ENCODE measurements at regions not wholly inside any gene's neighbourhood (a gene's known extent, or its start where the extent isn't known, plus 50 kb on each side); places are given as distances from the start of the nearest gene placed in this dataset.

DNA sequence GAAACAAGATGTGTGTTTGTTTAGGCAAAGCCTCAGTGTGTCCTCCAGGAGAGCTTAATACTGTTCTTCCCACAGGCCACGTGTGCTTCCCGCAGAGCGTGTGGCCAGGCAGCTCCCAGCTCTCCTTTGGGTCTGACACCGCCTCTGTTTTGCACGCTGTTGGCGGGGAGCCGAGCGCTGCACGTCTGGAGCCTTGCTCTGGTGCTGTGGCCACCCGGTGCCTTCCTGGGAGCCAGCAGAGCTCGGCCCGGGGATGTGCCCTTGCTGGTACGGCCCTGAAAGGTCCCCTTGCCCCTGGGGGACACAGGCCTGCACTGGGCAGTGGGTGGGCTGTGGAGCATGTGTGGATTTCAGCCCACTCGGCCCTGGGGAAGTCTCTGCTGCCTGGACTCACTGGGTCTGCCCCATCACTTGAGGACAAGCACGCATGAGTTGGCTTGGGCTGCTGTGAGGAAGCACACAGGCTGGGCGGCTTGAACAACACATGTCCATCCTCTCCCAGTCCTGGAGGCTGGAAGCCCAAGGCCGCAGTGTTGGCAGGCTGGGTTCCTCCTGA is 160.7 kb upstream of the HDAC4 start:
- TF ChIP-seq, protein P1, sequence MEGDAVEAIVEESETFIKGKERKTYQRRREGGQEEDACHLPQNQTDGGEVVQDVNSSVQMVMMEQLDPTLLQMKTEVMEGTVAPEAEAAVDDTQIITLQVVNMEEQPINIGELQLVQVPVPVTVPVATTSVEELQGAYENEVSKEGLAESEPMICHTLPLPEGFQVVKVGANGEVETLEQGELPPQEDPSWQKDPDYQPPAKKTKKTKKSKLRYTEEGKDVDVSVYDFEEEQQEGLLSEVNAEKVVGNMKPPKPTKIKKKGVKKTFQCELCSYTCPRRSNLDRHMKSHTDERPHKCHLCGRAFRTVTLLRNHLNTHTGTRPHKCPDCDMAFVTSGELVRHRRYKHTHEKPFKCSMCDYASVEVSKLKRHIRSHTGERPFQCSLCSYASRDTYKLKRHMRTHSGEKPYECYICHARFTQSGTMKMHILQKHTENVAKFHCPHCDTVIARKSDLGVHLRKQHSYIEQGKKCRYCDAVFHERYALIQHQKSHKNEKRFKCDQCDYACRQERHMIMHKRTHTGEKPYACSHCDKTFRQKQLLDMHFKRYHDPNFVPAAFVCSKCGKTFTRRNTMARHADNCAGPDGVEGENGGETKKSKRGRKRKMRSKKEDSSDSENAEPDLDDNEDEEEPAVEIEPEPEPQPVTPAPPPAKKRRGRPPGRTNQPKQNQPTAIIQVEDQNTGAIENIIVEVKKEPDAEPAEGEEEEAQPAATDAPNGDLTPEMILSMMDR (IDR thresholded peaks at IDR 0.05): no peak
- TF ChIP-seq POLR2AphosphoS5 (IDR thresholded peaks at IDR 0.05): no peak
